ENCODE measurements at regions not wholly inside any gene's neighbourhood (a gene's known extent, or its start where the extent isn't known, plus 50 kb on each side); places are given as distances from the start of the nearest gene placed in this dataset.

GRCh38 chr20:12660918-12661317 lies 347.9 kb upstream of the SPTLC3 start:
- peak; percentile 22 to 51 for TF ChIP-seq CTCF (conservative IDR thresholded peaks at IDR 0.05 in 1 of 2, IDR thresholded peaks at IDR 0.05 in 1 of 2; ENCODE audit: extremely low read depth in 1 of 2, insufficient read depth in 1 of 2, low read depth in 1 of 2, low read length in 2 of 2)
- TF ChIP-seq EZH2 (IDR thresholded peaks at IDR 0.05; ENCODE audit: borderline replicate concordance, low read length), result no peak
